Hepatocyte (in vitro differentiated cells): ENCODE measurements at regions not wholly inside any gene's neighbourhood (a gene's known extent, or its start where the extent isn't known, plus 50 kb on each side); places are given as distances from the start of the nearest gene placed in this dataset.

Experiments
- DNase-seq: peaks from one replicate; pipeline ENCODE4 v3.0.0-alpha.2; 2016; ENCODE audit warnings: low spot score
- H2AFZ ChIP-seq: fragments of 200-600 bp; sonication (generic); 2 replicates; pipeline ENCODE4 v1.6.0; 2016; ENCODE audit warnings: antibody characterized with exemption, mild to moderate bottlenecking
- H3K27ac ChIP-seq: fragments of 200-600 bp; sonication (generic); 2 replicates; pipeline ENCODE4 v1.5.1; 2016; ENCODE audit warnings: mild to moderate bottlenecking
- H3K27me3 ChIP-seq: fragments of 200-600 bp; sonication (generic); 2 replicates; pipeline ENCODE4 v1.6.1; 2016
- H3K36me3 ChIP-seq: fragments of 200-600 bp; sonication (generic); replicated peaks from 2 replicates; pipeline ENCODE4 v1.5.1; 2016; ENCODE audit warnings: low read depth; ENCODE audit not compliant: insufficient read depth
- H3K4me1 ChIP-seq: fragments of 200-600 bp; sonication (generic); 2 replicates; pipeline ENCODE4 v1.5.1; 2016; ENCODE audit warnings: mild to moderate bottlenecking, moderate library complexity; ENCODE audit not compliant: insufficient read depth
- H3K4me2 ChIP-seq: fragments of 200-600 bp; sonication (generic); 2 replicates; pipeline ENCODE4 v1.6.0; 2016
- H3K4me3 ChIP-seq: fragments of 200-600 bp; sonication (generic); 2 replicates; pipeline ENCODE4 v1.5.1; 2016; ENCODE audit warnings: mild to moderate bottlenecking
- H3K79me2 ChIP-seq: fragments of 200-600 bp; sonication (generic); 2 replicates; pipeline ENCODE4 v1.6.0; 2017; ENCODE audit warnings: mild to moderate bottlenecking
- H3K9me2 ChIP-seq: fragments of 200-600 bp; sonication (generic); replicated peaks from 2 replicates; pipeline ENCODE4 v1.6.0; 2017; ENCODE audit warnings: mild to moderate bottlenecking; ENCODE audit not compliant: insufficient read depth
- H3K9me3 ChIP-seq: fragments of 200-600 bp; sonication (generic); 2 replicates; pipeline ENCODE4 v1.5.1; 2016; ENCODE audit warnings: low read depth, mild to moderate bottlenecking
- H4K20me1 ChIP-seq: fragments of 200-600 bp; sonication (generic); 2 replicates; pipeline ENCODE4 v1.6.0; 2016; ENCODE audit warnings: mild to moderate bottlenecking; ENCODE audit not compliant: insufficient read depth, poor library complexity, severe bottlenecking
- CTCF ChIP-seq: fragments of 200-600 bp; sonication (generic); IDR thresholded peaks from 2 replicates; pipeline ENCODE4 v1.5.1; 2016; ENCODE audit warnings: antibody characterized with exemption, mild to moderate bottlenecking; ENCODE audit not compliant: poor library complexity
- EZH2 ChIP-seq: fragments of 200-600 bp; sonication (generic); IDR thresholded peaks from 2 replicates; pipeline ENCODE4 v1.6.1; 2016; ENCODE audit warnings: antibody characterized with exemption, mild to moderate bottlenecking, borderline replicate concordance
- EZH2phosphoT487 ChIP-seq: fragments of 200-600 bp; sonication (generic); IDR thresholded peaks from one replicate; pipeline ENCODE4 v1.6.1; 2018; ENCODE audit warnings: antibody characterized with exemption, mild to moderate bottlenecking, low read depth, moderate library complexity; ENCODE audit not compliant: unreplicated experiment, severe bottlenecking
- WGBS: methylation state at CpG from one replicate; pipeline ENCODE4 v1.1.6; 2016; ENCODE audit warnings: low lambda C conversion rate; ENCODE audit errors: missing lambda C conversion rate; 5-methylcytosine and 5-hydroxymethylcytosine counted together

GRCh38 chr1:4081806-4082711 is 182.0 kb upstream of the C1orf174 start:
- Histone ChIP-seq H3K9me2 (no peaks in the 10 kb centered on the region), H3K27ac (no peak overlapping the region), H3K4me2 (no peak overlapping the region), H3K4me3 (no peak overlapping the region), H4K20me1 (no peaks in the 10 kb centered on the region), H2AFZ (no peak overlapping the region), H3K27me3 (no peaks in the 10 kb centered on the region), H3K36me3 (no peaks in the 10 kb centered on the region), H3K9me3 (no peaks in the 10 kb centered on the region), H3K79me2 (no peaks in the 10 kb centered on the region), H3K4me1 (peaks cover 7% of the 10 kb centered on the region)
- WGBS: 83% methylated on average over 22 of the region's 23 CpGs
- no peak for TF ChIP-seq CTCF
- no peak for TF ChIP-seq EZH2phosphoT487
- TF ChIP-seq EZH2: no peak
- no peak for DNase-seq

GRCh38 chr1:4083231-4084047 is 183.4 kb upstream of the C1orf174 start:
- no peaks in the 10 kb centered on the region for H3K79me2 ChIP-seq
- H2AFZ ChIP-seq: no peak overlapping the region
- no peak for DNase-seq
- H4K20me1 ChIP-seq: no peaks in the 10 kb centered on the region
- no peaks in the 10 kb centered on the region for H3K9me3 ChIP-seq
- H3K4me1 ChIP-seq: peaks cover 7% of the 10 kb centered on the region
- no peak overlapping the region for H3K4me3 ChIP-seq
- no peaks in the 10 kb centered on the region for H3K27me3 ChIP-seq
- H3K9me2 ChIP-seq: no peaks in the 10 kb centered on the region
- 68% methylated on average over 18 of the region's 18 CpGs for WGBS
- no peak overlapping the region for H3K4me2 ChIP-seq
- no peaks in the 10 kb centered on the region for H3K36me3 ChIP-seq
- H3K27ac ChIP-seq: peak overlapping the region; percentile 77
- no peak for TF ChIP-seq EZH2
- no peak for TF ChIP-seq EZH2phosphoT487
- no peak for TF ChIP-seq CTCF

- no peak overlapping the region for H3K4me3 ChIP-seq
- H4K20me1 ChIP-seq: no peaks in the 10 kb centered on the region
- no peaks in the 10 kb centered on the region for H3K9me3 ChIP-seq
- H3K4me1 ChIP-seq: peaks cover 7% of the 10 kb centered on the region
- TF ChIP-seq CTCF: no peak
- TF ChIP-seq EZH2: no peak
- TF ChIP-seq EZH2phosphoT487: no peak
- DNase-seq: peak; percentile 62
- no peak overlapping the region for H3K4me2 ChIP-seq
- no peaks in the 10 kb centered on the region for H3K27me3 ChIP-seq
- H3K79me2 ChIP-seq: no peaks in the 10 kb centered on the region
- no peaks in the 10 kb centered on the region for H3K36me3 ChIP-seq
- 53% methylated on average over 6 of the region's 6 CpGs for WGBS
- no peak overlapping the region for H2AFZ ChIP-seq
- peak overlapping the region; percentile 77 for H3K27ac ChIP-seq
- H3K9me2 ChIP-seq: no peaks in the 10 kb centered on the region
Observed at GRCh38 chr1:4084048-4084431, 184.0 kb upstream of the C1orf174 start.
